ENCODE measurements at regions not wholly inside any gene's neighbourhood (a gene's known extent, or its start where the extent isn't known, plus 50 kb on each side); places are given as distances from the start of the nearest gene placed in this dataset.

DNA sequence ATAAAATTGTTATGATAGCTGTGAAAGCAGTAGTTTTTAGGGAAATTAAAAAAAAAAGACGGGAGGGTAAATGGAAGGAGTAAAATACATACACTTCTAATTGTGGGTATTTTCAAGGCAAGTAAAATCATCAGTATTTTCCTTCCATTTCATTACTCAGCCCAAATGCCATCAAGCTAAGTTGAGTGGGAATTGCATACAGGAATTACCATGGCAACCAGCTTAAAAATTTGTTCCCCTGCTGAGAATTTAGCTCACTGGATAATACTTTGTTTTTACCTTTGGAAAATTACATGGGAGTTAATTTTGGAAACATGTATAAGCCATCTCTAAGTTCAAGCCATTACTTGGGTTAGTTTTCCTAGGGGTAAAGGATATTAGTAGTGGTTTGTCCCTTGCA lies 1873.4 kb downstream of the LRRC4C start (continued):
- TF ChIP-seq POLR2AphosphoS2 (IDR thresholded peaks at IDR 0.05; ENCODE audit: low read depth, low read length), result no peak

DNA sequence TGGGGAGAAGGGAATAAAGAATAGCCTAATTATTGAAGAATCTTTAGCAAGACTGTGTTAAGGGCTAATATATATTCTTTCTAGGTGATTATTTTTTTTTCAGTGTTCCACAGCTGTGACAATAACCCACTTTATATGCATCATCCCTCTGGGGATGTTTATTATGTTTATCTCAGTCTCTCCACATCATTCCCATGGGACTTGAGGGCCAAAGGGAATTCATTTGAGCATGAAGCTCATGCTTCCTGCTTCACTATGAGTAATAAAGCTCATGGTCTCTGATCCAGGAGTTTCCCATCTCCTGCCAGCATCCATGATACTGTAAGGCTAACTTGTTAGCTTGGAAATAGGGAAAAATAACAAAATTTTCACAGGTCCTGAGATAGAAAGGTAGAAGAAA lies 1888.4 kb downstream of the LRRC4C start:
- SMC1A ChIA-PET (ENCODE audit: uncharacterized antibody, unreplicated experiment), result interaction anchor here (1.0 kb wide), 1 partner anchor 22 kb away, joined by 3 read pairs; no protein-coding TSS in a partner anchor
- Histone ChIP-seq H3K4me3 (no peak overlapping the region), H2AFZ (ENCODE audit: control insufficient read depth, low read depth, low read length) (no peak overlapping the region), H4K20me1 (ENCODE audit: control insufficient read depth, insufficient read depth) (no peaks in the 10 kb centered on the region), H3K36me3 (ENCODE audit: control insufficient read depth in 2 of 2, insufficient read depth in 2 of 2, low read length in 1 of 2) (no peaks in the 10 kb centered on the region), H3K4me1 (ENCODE audit: control insufficient read depth, insufficient read depth, low read length) (no peaks in the 10 kb centered on the region), H3K27ac (ENCODE audit: control insufficient read depth, insufficient read depth) (no peak overlapping the region), H3K9ac (ENCODE audit: control insufficient read depth, insufficient read depth, low read length) (no peak overlapping the region), H3K79me2 (ENCODE audit: control insufficient read depth, insufficient read depth, low read length) (no peaks in the 10 kb centered on the region), H3K27me3 (replicated peaks in 1 of 2; ENCODE audit: control insufficient read depth in 2 of 2, insufficient read depth in 2 of 2, low read length in 1 of 2) (no peaks in the 10 kb centered on the region), H3K4me2 (ENCODE audit: control insufficient read depth, insufficient read depth) (no peak overlapping the region), H3K9me3 (replicated peaks; ENCODE audit: control insufficient read depth, insufficient read depth, low read length) (no peaks in the 10 kb centered on the region)
- RAD21 ChIA-PET (ENCODE audit: unreplicated experiment), result no interaction called here
- POLR2A ChIA-PET, result no interaction called here
- TF ChIP-seq FOXK2 (IDR thresholded peaks at IDR 0.05), result no peak
- no peak for TF ChIP-seq KDM1A (IDR thresholded peaks at IDR 0.05; ENCODE audit: borderline replicate concordance)
- TF ChIP-seq YBX1 (IDR thresholded peaks at IDR 0.05), result no peak
- no peak for TF ChIP-seq CHD1 (IDR thresholded peaks at IDR 0.05; ENCODE audit: low read depth, low read length)
- TF ChIP-seq, protein P1, sequence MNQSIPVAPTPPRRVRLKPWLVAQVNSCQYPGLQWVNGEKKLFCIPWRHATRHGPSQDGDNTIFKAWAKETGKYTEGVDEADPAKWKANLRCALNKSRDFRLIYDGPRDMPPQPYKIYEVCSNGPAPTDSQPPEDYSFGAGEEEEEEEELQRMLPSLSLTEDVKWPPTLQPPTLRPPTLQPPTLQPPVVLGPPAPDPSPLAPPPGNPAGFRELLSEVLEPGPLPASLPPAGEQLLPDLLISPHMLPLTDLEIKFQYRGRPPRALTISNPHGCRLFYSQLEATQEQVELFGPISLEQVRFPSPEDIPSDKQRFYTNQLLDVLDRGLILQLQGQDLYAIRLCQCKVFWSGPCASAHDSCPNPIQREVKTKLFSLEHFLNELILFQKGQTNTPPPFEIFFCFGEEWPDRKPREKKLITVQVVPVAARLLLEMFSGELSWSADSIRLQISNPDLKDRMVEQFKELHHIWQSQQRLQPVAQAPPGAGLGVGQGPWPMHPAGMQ (IDR thresholded peaks at IDR 0.05; ENCODE audit: borderline replicate concordance), result no peak
- no peak for TF ChIP-seq EZH2 (IDR thresholded peaks at IDR 0.05; ENCODE audit: borderline replicate concordance, control insufficient read depth, low read depth, low read length)
- no peak for TF ChIP-seq TCF3 (IDR thresholded peaks at IDR 0.05; ENCODE audit: borderline replicate concordance, insufficient read depth, low read depth, low read length)
- no peak for TF ChIP-seq BACH1 (IDR thresholded peaks at IDR 0.05; ENCODE audit: borderline replicate concordance)
- no peak for TF ChIP-seq HCFC1 (IDR thresholded peaks at IDR 0.05; ENCODE audit: low read length)
- no peak for TF ChIP-seq SMAD1 (IDR thresholded peaks at IDR 0.05; ENCODE audit: low read depth, partially characterized antibody)
- no peak for TF ChIP-seq BMI1 (IDR thresholded peaks at IDR 0.05; ENCODE audit: borderline replicate concordance)
- no peak for FAIRE-seq
- in situ Hi-C loops (cut with MboI), result no loop called here
- BruUV-seq (replicated peaks), result no TSS peak
- CTCF ChIA-PET, result no interaction called here
- no peak for DNase-seq (ENCODE audit: low read depth, low spot score)
- intact Hi-C loops (cut with micrococcal nuclease; ENCODE audit: unreplicated experiment), result no loop called here
- ATAC-seq, result no peak
